ENCODE measurements at regions not wholly inside any gene's neighbourhood (a gene's known extent, or its start where the extent isn't known, plus 50 kb on each side); places are given as distances from the start of the nearest gene placed in this dataset.
"Not testable (repeated sequence)": the region's sequence is repeated elsewhere in the genome, so short reads cannot be mapped to it uniquely, and the experiment has no call there.

DNA sequence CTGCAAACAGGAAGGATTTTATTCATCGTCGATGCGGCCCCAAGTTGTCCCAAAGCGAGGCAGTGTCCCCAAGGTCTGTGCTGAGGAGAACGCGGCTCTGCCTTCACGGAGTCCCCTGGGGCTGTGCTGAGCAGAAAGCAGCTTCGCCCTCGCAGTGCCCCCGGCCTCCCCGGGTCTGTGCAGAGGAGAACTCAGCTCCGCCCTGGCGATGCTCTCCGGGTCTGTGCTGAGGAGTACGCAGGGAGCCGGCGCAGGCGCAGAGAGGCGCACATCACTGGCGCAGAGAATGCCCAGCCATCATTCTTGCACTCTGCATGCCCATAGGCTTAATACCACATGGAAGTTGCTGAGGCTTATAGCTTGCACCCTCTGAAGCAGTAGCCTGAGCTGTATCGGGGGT, 285.7 kb downstream of the CCDC74A start:
- POLR2A ChIA-PET; CTCF ChIA-PET; DNase-seq (ENCODE audit: extremely low spot score): not testable (repeated sequence)

DNA sequence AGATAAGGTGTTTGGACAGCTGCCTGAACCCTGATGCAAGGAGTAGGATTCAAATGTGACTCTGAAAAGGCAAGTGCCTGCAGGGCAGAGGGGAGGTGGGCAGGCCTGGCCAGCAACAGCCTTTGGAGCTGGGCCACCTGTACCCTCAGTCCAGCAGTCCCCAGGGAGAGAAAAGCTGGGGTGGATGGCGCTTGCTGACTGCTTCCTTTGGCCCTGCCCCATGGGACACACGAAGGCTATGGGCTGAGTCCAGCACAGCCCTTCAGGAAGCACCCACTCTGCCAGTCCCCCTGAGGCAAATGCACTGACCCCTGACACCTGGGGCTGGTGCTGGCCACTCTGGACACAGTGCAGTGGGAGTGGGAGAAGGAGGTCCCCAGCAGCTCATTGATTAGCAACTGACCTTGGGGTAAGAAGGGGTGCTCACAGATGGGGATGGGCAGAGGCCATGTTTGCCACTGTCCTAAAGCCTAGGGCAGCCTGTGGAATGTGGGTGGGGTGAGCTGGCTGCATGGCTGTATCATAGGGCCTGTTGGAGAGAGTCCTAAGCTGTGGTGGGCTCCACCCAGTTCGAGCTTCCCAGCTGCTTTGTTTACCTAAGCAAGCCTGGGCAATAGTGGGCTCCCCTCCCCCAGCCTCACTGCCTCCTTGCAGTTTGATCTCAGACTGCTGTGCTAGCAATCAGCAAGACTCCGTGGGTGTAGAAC, 290.7 kb downstream of the CCDC74A start:
- DNase-seq (ENCODE audit: extremely low spot score); POLR2A ChIA-PET; CTCF ChIA-PET: not testable (repeated sequence)

- CTCF ChIA-PET: interaction anchor here (1.4 kb wide), 1 partner anchor 149 kb away, joined by 6 read pairs; no protein-coding TSS in a partner anchor
- TF ChIP-seq CTCF (IDR thresholded peaks at IDR 0.05; ENCODE audit: control extremely low read depth, extremely low read depth, low read depth, missing control alignments): peak; percentile 21
- DNase-seq (ENCODE audit: extremely low spot score); POLR2A ChIA-PET: not testable (repeated sequence)
Observed at GRCh38 chr2:131822237-131822721, 294.6 kb downstream of the CCDC74A start.

GRCh38 chr2:131823058-131823457, 295.4 kb downstream of the CCDC74A start:
- POLR2A ChIA-PET; DNase-seq (ENCODE audit: extremely low spot score): not testable (repeated sequence)
- CTCF ChIA-PET: interaction anchor here (1.4 kb wide), 1 partner anchor 149 kb away, joined by 6 read pairs; no protein-coding TSS in a partner anchor

GRCh38 chr2:131824986-131825385, 297.3 kb downstream of the CCDC74A start:
- CTCF ChIA-PET; DNase-seq (ENCODE audit: extremely low spot score); POLR2A ChIA-PET: not testable (repeated sequence)

DNA sequence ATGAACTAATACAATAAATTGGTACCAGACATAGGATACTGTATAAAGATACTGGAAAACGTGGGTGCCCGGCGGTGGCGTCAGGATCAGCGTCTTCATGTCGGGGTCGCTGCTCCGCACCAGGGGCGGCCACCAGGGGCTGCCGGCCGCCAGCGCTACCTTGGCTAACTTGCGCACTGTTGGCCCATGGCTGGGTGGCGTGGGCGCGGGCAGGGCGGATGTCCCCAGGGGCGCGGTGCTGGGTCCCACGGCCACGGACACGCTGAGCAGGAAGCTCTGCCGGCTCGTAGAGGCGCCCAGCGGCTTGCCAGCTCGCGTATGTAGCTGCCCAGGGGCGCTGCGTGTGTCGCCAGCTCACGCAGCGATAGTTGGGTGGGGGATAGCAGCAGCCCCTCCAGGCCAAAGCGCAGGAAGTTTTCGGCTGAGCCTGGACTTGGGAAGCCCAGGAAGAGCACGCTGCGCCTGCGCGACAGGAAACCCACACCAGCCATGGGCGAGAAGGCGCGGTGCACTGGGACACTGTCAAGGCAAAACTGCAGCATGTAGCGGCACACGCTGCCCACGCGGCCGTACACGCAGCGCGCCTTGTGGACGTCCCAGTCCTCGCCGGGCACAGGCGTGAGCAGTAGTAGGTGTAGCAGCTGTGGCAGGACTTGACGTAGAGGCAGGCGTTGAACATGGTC, 299.9 kb downstream of the CCDC74A start:
- TF ChIP-seq CTCF (IDR thresholded peaks at IDR 0.05; ENCODE audit: control extremely low read depth, extremely low read depth, low read depth, missing control alignments): no peak
- no peak for DNase-seq (ENCODE audit: extremely low spot score)
- CTCF ChIA-PET: no interaction called here
- POLR2A ChIA-PET: no interaction called here

DNA sequence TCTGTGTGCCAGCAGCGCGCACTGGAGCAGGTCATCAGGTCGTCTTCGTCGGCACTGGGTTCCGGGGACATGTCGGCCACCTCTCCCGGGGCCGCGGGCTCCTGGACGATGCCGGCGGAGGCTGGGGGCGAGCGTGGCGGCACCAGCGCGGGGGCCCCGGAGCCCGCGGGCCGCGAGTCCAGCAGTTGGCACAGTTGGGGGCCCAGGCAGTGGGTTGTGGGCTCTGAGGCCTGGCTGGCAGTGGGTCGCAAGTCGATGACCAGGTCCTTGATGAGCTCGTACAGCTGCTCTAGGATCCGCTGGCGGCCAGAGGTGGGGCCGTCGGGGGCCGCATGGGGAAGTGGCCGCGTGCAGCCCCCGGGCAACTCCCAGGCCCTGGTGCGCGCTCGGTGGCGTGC, 300.5 kb downstream of the CCDC74A start:
- no peak for TF ChIP-seq CTCF (IDR thresholded peaks at IDR 0.05; ENCODE audit: control extremely low read depth, extremely low read depth, low read depth, missing control alignments)
- CTCF ChIA-PET: no interaction called here
- DNase-seq (ENCODE audit: extremely low spot score): no peak
- POLR2A ChIA-PET: no interaction called here

DNA sequence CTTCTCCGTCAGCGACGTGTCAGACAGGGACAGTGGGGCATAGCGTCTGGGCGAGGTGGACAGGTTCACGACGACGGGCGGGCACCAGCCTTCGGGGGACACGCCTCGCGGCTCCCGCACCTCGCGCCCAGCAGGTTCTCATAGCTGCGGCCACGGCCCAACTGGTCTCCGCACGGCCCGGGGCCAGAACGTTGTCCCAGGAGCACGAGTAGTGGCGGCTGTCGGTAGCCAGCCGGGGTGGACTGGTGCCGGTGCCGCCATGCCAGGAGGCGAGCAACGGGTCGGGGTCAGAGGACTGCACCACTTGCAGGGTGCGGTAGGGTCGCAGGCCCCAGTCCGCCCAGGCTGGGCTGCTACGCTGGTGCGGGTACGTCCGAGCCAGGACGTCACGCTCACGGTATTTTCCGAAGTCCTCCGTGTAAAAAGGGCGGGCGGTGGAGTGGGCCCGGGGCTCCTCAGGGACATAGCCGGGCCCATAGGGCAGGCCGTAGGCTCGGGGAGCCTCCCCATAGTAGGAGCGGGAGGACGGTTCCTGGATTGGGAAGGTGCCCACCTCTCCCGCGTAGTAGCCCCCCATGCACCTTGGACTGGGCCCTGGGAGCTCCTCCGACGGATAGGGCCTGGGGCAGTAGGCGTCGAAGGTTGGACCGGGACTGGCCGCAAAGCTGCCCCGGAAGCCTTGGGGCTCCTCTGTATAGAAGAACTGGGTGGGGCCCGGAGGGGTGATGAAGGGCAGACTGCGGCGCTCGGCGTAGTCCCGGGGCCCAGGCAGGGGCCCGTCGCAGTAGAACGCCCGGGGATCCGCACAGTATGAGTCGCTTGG, 301.2 kb downstream of the CCDC74A start:
- CTCF ChIA-PET, POLR2A ChIA-PET: not testable (repeated sequence)

GRCh38 chr2:131829456-131830241, 302.0 kb downstream of the CCDC74A start:
- DNase-seq (ENCODE audit: extremely low spot score); CTCF ChIA-PET; POLR2A ChIA-PET: not testable (repeated sequence)

More for the DNA sequence above, 301.2 kb downstream of the CCDC74A start:
- not testable (repeated sequence) for DNase-seq (ENCODE audit: extremely low spot score)

DNA sequence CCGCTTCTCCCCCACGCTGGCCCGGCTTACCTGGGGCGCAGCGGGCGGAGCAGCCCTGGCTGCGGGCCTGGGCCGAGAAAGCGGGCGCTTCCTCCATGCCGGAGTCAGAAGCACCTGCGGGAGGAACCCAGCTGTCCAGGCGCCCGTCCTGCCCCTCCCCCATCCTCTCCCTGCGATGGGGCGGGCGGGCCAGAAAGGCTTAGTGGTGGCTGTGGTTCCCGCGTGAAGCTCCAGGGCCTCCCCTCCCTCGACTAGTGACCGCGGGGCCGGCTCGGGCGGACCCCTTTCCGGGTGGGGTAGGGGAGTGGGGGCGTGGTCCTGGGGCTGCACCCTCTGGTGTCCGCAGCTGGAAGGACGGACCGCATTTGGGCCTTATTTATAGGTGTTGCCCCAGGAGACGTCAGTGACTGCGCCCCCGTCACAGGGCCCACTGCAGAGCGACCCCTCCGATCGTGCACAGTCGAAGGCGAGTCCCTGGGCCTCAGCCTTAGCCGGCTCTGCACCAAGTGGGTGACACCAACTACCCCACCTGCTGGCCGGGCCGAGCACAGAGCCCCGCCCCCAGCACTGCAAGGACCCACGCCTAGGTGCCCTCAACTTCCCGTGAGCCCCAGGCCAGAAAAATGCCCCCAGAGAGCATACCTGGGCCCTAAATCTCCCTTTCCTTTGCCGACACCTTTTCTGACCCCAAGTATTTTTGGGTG, 302.7 kb downstream of the CCDC74A start:
- POLR2A ChIA-PET; DNase-seq (ENCODE audit: extremely low spot score); CTCF ChIA-PET: not testable (repeated sequence)

DNA sequence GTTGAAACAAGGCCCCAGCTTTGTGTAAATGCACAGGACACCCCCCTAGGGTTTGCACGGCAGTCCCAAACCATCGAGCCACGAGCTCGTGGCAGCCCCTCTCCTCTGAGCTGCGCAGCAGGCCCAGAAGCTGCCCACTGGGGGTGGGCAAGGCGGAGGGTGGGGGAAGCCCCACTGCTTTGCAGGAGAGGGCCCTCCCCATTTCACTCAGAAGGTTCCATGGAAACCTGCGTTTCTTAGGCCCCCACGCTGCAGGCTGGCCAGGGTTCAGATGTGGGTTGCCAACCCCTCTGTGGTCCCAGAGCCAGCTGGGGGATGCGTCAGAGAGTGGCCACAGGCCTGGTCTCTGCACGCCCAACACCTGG, 303.2 kb downstream of the CCDC74A start:
- DNase-seq (ENCODE audit: extremely low spot score); CTCF ChIA-PET; POLR2A ChIA-PET: not testable (repeated sequence)

DNA sequence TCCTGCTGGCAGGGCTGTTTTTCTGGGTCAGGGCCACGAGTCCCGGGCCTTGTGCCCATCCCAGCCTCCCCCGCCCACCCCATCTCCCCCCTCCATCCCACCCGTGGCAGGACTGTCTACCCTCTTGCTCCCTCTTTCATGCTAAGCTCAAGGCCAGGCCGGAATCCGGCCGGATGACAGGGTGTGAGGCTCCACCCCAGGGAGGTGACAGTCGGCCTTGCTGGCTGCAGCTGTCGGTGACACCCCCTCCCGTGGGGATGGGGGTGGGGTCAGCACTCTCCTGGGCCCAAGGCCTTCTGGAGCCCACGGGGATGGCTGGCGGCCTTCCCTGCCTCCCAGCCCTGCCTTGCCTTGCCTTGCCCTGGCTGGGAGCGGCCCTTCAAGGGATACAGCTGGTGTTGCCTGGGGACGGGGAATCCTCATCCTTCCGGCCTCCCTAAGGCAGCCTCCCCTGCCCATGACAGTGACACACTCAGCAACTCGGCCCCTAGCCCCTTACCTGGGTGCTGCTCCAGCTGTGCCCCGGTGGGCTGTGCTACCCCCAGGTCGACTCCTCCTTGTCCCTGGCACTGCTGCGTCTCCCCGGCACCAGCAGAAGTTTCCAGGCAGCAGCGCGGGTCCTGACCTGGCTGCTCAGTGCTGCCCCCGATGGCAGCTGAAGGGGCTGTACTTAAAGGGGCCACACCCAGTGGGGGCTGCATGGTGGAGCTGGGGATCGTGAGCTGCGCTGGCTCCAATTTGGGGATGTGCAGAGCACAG, 303.9 kb downstream of the CCDC74A start:
- POLR2A ChIA-PET; CTCF ChIA-PET; DNase-seq (ENCODE audit: extremely low spot score): not testable (repeated sequence)

All from GM10248 (cell line).